Left lung (tissue), 4 donors: ENCODE measurements at regions not wholly inside any gene's neighbourhood (a gene's known extent, or its start where the extent isn't known, plus 50 kb on each side); places are given as distances from the start of the nearest gene placed in this dataset.

Experiments used
- ATAC-seq: fragments of 200-7000 bp; cut with Tn5 transposase; one replicate; pipeline ENCODE4 v1.9.1; 2020; ENCODE audit warnings: moderate library complexity
- DNase-seq, 4 donors: peaks; one replicate each; pipeline ENCODE4 v3.0.0-alpha.2; 2013 to 2020
- H3K27ac ChIP-seq, 2 donors: fragments of 200-600 bp; sonication (generic) in 1 of 2; one replicate each; pipeline versions ENCODE4 v1.5.0 to v1.8.0; 2020 to 2021
- H3K27me3 ChIP-seq, 2 donors: fragments of 200-600 bp; sonication (generic) in 1 of 2; one replicate each; pipeline versions ENCODE4 v1.5.0 to v1.8.0; 2020 to 2021
- H3K36me3 ChIP-seq, 2 donors: fragments of 200-600 bp; sonication (generic) in 1 of 2; one replicate each; pipeline versions ENCODE4 v1.5.0 to v1.8.0; 2020 to 2021
- H3K4me1 ChIP-seq, 2 donors: fragments of 200-600 bp; one replicate each; pipeline ENCODE4 v1.8.0; 2021
- H3K4me3 ChIP-seq, 2 donors: fragments of 200-600 bp; sonication (generic) in 1 of 2; one replicate each; pipeline versions ENCODE4 v1.5.0 to v1.8.0; 2020 to 2021; ENCODE audit warnings: mild to moderate bottlenecking in 1 of 2
- H3K9me3 ChIP-seq, 2 donors: fragments of 200-600 bp; sonication (generic) in 1 of 2; one replicate each; pipeline versions ENCODE4 v1.5.0 to v1.8.0; 2020 to 2021
- CTCF ChIP-seq, 2 donors: fragments of 200-600 bp; sonication (generic) in 1 of 2; IDR thresholded peaks; one replicate each; pipeline versions ENCODE4 v1.5.0 to v1.8.0; 2021; ENCODE audit warnings: antibody characterized with exemption in 2 of 2
- intact Hi-C, 2 donors: fragments of 100-400 bp; cut with DNase I; formaldehyde crosslinking; loops; one replicate each; pipeline versions ENCODE4 v1.11.2 to v1.14.2; 2022
- donor health status: DM: no; HTN: yes; CAD: no.
- donor health status: DM: no; HTN: no; CAD: no.

DNA sequence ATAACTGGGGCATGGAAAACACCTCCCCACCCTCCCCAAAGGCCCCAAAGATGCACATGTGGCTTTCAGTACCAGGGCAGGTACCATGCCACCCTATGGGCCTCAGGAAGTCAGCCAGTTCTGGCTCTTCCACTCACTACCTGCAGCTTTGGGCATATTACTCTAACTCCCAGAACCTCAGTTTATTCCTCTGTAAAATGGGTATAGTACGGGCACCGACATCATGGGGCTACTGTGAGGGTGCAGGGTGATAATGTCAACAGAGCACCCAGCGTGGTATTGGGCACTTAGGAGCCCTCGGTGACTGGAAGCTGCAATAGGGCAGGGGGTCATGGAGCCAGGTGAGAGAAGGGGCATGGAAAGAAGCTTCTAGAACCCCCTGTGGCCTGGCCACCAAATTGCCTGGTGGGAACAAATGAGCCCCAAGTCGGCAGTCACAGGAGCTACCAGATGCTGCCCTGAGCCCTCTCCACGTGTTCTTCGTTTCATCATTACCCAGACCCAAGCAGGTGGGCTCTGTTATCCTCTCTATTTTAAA, 512.1 kb downstream of the SHQ1 start:
- no peak for DNase-seq
- intact Hi-C loops = no loop called here
- H3K9me3 ChIP-seq = no peaks in the 10 kb centered on the region
- no peak for ATAC-seq
- peaks cover 8 to 13% of the 10 kb centered on the region in 2 donors for H3K4me1 ChIP-seq
- no peak for TF ChIP-seq CTCF (IDR thresholded peaks at IDR 0.05)
- no peaks in the 10 kb centered on the region for H3K27me3 ChIP-seq
- no peak overlapping the region for H3K4me3 ChIP-seq
- H3K36me3 ChIP-seq = no peaks in the 10 kb centered on the region
- no peak overlapping the region for H3K27ac ChIP-seq

- H3K4me3 ChIP-seq = no peak overlapping the region
- DNase-seq (no peak), ATAC-seq (no peak)
- H3K36me3 ChIP-seq = no peaks in the 10 kb centered on the region
- H3K9me3 ChIP-seq = no peaks in the 10 kb centered on the region
- no peaks in the 10 kb centered on the region for H3K27me3 ChIP-seq
- intact Hi-C loops = no loop called here
- no peak for TF ChIP-seq CTCF (IDR thresholded peaks at IDR 0.05)
- peaks cover 8 to 13% of the 10 kb centered on the region in 2 donors for H3K4me1 ChIP-seq
- no peak overlapping the region for H3K27ac ChIP-seq
These were observed 512.7 kb downstream of the SHQ1 start for GRCh38 chr3:72335458-72336095.

- H3K36me3 ChIP-seq = no peaks in the 10 kb centered on the region
- H3K27ac ChIP-seq = no peak overlapping the region
- H3K4me3 ChIP-seq = no peak overlapping the region
- intact Hi-C loops = no loop called here
- DNase-seq = no peak
- no peaks in the 10 kb centered on the region for H3K9me3 ChIP-seq
- TF ChIP-seq CTCF (IDR thresholded peaks at IDR 0.05) = no peak
- peaks cover 8 to 14% of the 10 kb centered on the region in 2 donors for H3K4me1 ChIP-seq
- ATAC-seq = no peak
- H3K27me3 ChIP-seq = no peaks in the 10 kb centered on the region
These were observed 513.4 kb downstream of the SHQ1 start for GRCh38 chr3:72334681-72335457.

- TF ChIP-seq CTCF (IDR thresholded peaks at IDR 0.05) = no peak
- H3K27ac ChIP-seq = no peak overlapping the region
- ATAC-seq (no peak), DNase-seq (no peak)
- H3K4me3 ChIP-seq = no peak overlapping the region
- H3K36me3 ChIP-seq = no peaks in the 10 kb centered on the region
- peaks cover 8 to 17% of the 10 kb centered on the region in 2 donors for H3K4me1 ChIP-seq
- H3K27me3 ChIP-seq = no peaks in the 10 kb centered on the region
- intact Hi-C loops = no loop called here
- H3K9me3 ChIP-seq = no peaks in the 10 kb centered on the region
These were observed 515.6 kb downstream of the SHQ1 start for GRCh38 chr3:72332689-72333088.

GRCh38 chr3:72332036-72332435, 516.2 kb downstream of the SHQ1 start:
- Histone ChIP-seq H3K27ac (no peak overlapping the region), H3K9me3 (no peaks in the 10 kb centered on the region), H3K4me1 (peaks cover 6 to 14% of the 10 kb centered on the region in 2 donors), H3K36me3 (no peaks in the 10 kb centered on the region), H3K27me3 (no peaks in the 10 kb centered on the region), H3K4me3 (no peak overlapping the region)
- DNase-seq = no peak
- no peak for ATAC-seq
- intact Hi-C loops = no loop called here
- no peak for TF ChIP-seq CTCF (IDR thresholded peaks at IDR 0.05)
